ENCODE measurements at regions not wholly inside any gene's neighbourhood (a gene's known extent, or its start where the extent isn't known, plus 50 kb on each side); places are given as distances from the start of the nearest gene placed in this dataset.

DNA sequence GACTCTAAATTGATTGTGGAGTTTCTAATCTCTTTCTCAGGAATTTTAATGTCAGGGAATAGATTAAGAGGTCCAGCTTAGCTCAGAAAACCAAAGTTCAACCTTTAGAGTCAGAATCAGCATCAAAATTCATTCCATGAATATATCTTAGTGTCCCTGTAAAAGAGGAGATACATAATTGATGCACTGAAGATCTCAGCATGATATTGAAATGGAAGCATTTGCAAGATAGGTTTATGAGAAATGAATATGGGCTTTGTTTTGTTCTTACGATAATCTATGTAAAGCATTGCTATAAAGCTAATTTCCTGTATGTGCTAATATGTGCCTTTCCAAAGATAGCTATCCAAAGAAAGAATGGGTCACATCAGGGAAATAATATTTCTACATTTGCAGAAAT, 404.5 kb upstream of the HSF2 start:
- ChIA-PET POLR2A (no interaction called here), CTCF (no interaction called here)
- 0% methylated on average over 1 of the region's 1 CpG for WGBS (ENCODE audit: missing lambda C conversion rate)
- no peaks in the 10 kb centered on the region for H3K4me1 ChIP-seq
- no peaks in the 10 kb centered on the region for H3K9me3 ChIP-seq
- FAIRE-seq (no peak), ATAC-seq (no peak), DNase-seq (ENCODE audit: low read depth in 1 of 2, low spot score in 1 of 2) (no peak)
- TF ChIP-seq RNF2 (IDR thresholded peaks at IDR 0.05; ENCODE audit: borderline replicate concordance, low read depth) (no peak), JUN (IDR thresholded peaks at IDR 0.05) (no peak), ZNF302 (CRISPR knock-in tag; IDR thresholded peaks at IDR 0.05) (no peak), MAZ (IDR thresholded peaks at IDR 0.05; ENCODE audit: borderline replicate concordance, low read depth, low read length) (no peak), HOXA7 (CRISPR knock-in tag; IDR thresholded peaks at IDR 0.05) (no peak), SREBF2 (IDR thresholded peaks at IDR 0.05) (no peak), NPAS2 (CRISPR knock-in tag; IDR thresholded peaks at IDR 0.05; ENCODE audit: borderline replicate concordance) (no peak), EHMT2 (IDR thresholded peaks at IDR 0.05; ENCODE audit: low read depth) (no peak), HOXB13 (CRISPR knock-in tag; IDR thresholded peaks at IDR 0.05; ENCODE audit: low read depth) (no peak), RFX5 (IDR thresholded peaks at IDR 0.05) (no peak), KDM1A (IDR thresholded peaks at IDR 0.05; ENCODE audit: low read depth) (no peak), FOSL2 (IDR thresholded peaks at IDR 0.05) (no peak), FOSL2 (CRISPR knock-in tag; IDR thresholded peaks at IDR 0.05) (no peak), HOXB5 (CRISPR knock-in tag; IDR thresholded peaks at IDR 0.05) (no peak)
- TF ChIP-seq, protein P1, sequence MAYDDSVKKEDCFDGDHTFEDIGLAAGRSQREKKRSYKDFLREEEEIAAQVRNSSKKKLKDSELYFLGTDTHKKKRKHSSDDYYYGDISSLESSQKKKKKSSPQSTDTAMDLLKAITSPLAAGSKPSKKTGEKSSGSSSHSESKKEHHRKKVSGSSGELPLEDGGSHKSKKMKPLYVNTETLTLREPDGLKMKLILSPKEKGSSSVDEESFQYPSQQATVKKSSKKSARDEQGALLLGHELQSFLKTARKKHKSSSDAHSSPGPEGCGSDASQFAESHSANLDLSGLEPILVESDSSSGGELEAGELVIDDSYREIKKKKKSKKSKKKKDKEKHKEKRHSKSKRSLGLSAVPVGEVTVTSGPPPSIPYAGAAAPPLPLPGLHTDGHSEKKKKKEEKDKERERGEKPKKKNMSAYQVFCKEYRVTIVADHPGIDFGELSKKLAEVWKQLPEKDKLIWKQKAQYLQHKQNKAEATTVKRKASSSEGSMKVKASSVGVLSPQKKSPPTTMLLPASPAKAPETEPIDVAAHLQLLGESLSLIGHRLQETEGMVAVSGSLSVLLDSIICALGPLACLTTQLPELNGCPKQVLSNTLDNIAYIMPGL (CRISPR knock-in tag; IDR thresholded peaks at IDR 0.05; ENCODE audit: borderline replicate concordance), result no peak
- TF ChIP-seq, protein P2, sequence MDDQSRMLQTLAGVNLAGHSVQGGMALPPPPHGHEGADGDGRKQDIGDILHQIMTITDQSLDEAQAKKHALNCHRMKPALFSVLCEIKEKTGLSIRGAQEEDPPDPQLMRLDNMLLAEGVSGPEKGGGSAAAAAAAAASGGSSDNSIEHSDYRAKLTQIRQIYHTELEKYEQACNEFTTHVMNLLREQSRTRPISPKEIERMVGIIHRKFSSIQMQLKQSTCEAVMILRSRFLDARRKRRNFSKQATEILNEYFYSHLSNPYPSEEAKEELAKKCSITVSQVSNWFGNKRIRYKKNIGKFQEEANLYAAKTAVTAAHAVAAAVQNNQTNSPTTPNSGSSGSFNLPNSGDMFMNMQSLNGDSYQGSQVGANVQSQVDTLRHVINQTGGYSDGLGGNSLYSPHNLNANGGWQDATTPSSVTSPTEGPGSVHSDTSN (IDR thresholded peaks at IDR 0.05), result no peak
- TF ChIP-seq, protein P3, sequence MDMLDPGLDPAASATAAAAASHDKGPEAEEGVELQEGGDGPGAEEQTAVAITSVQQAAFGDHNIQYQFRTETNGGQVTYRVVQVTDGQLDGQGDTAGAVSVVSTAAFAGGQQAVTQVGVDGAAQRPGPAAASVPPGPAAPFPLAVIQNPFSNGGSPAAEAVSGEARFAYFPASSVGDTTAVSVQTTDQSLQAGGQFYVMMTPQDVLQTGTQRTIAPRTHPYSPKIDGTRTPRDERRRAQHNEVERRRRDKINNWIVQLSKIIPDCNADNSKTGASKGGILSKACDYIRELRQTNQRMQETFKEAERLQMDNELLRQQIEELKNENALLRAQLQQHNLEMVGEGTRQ (IDR thresholded peaks at IDR 0.05), result no peak
- TF ChIP-seq, protein P4, sequence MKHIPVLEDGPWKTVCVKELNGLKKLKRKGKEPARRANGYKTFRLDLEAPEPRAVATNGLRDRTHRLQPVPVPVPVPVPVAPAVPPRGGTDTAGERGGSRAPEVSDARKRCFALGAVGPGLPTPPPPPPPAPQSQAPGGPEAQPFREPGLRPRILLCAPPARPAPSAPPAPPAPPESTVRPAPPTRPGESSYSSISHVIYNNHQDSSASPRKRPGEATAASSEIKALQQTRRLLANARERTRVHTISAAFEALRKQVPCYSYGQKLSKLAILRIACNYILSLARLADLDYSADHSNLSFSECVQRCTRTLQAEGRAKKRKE (CRISPR knock-in tag; IDR thresholded peaks at IDR 0.05; ENCODE audit: low read depth), result no peak
- TF ChIP-seq, protein P5, sequence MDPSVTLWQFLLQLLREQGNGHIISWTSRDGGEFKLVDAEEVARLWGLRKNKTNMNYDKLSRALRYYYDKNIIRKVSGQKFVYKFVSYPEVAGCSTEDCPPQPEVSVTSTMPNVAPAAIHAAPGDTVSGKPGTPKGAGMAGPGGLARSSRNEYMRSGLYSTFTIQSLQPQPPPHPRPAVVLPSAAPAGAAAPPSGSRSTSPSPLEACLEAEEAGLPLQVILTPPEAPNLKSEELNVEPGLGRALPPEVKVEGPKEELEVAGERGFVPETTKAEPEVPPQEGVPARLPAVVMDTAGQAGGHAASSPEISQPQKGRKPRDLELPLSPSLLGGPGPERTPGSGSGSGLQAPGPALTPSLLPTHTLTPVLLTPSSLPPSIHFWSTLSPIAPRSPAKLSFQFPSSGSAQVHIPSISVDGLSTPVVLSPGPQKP (IDR thresholded peaks at IDR 0.05; ENCODE audit: low read depth, low read length), result no peak
- no peak overlapping the region for H3K27ac ChIP-seq
- no peak overlapping the region for H3K4me2 ChIP-seq
- H3K4me3 ChIP-seq, result no peak overlapping the region

DNA sequence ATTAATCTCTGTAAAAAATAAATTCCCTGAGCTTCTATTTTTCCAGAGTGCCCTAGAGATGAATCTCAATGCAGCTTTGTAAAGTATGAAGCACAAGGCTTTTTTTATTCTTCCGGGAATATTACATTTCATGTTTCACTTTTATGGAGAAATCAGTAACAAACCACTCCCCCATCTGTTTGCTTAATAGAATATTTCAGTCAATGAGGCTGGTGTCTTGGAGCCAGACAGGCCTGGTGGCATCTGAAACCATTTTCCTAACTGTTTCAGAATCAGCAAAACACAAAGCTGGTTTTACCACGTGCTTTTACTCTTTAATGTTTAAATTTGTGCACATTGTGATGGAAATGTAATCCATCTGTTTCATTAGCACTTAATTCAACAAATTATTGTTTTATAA, 400.8 kb upstream of the HSF2 start:
- H3K9me3 ChIP-seq, result no peaks in the 10 kb centered on the region
- no peak overlapping the region for H3K4me3 ChIP-seq
- CTCF ChIA-PET, result no interaction called here
- no peak for FAIRE-seq
- DNase-seq (ENCODE audit: low read depth in 1 of 2, low spot score in 1 of 2), result no peak
- no peak overlapping the region for H3K4me2 ChIP-seq
- no peak overlapping the region for H3K27ac ChIP-seq
- no peak for TF ChIP-seq ZFP36 (IDR thresholded peaks at IDR 0.05; ENCODE audit: borderline replicate concordance, partially characterized antibody)
- no peak for TF ChIP-seq GATA3 (IDR thresholded peaks at IDR 0.05; ENCODE audit: borderline replicate concordance)
- no peak for TF ChIP-seq EHF (CRISPR knock-in tag; IDR thresholded peaks at IDR 0.05)
- no peak for TF ChIP-seq SMC3 (IDR thresholded peaks at IDR 0.05)
- ATAC-seq, result no peak
- 49% methylated on average over 2 of the region's 2 CpGs for WGBS (ENCODE audit: missing lambda C conversion rate)
- no peaks in the 10 kb centered on the region for H3K4me1 ChIP-seq
- POLR2A ChIA-PET, result no interaction called here

All from A549 (cell line).